ENCODE measurements at regions not wholly inside any gene's neighbourhood (a gene's known extent, or its start where the extent isn't known, plus 50 kb on each side); places are given as distances from the start of the nearest gene placed in this dataset.
"Not testable (repeated sequence)": the region's sequence is repeated elsewhere in the genome, so short reads cannot be mapped to it uniquely, and the experiment has no call there.

- no peak for DNase-seq
Observed at GRCh38 chr3:18119866-18120265, 305.3 kb downstream of the SATB1 start.

GRCh38 chr3:18114894-18115293, 310.2 kb downstream of the SATB1 start:
- DNase-seq: no peak

- no peak for DNase-seq
Observed at GRCh38 chr3:18113417-18113816, 311.7 kb downstream of the SATB1 start.

GRCh38 chr3:18112674-18113375, 312.3 kb downstream of the SATB1 start:
- no peak for DNase-seq

- peak; percentile 54 for DNase-seq
Observed at GRCh38 chr3:18111796-18112232, 313.3 kb downstream of the SATB1 start.

- DNase-seq: no peak
Observed at GRCh38 chr3:18103591-18103990, 321.5 kb downstream of the SATB1 start.

- DNase-seq: no peak
Observed at GRCh38 chr3:18100121-18100520, 325.0 kb downstream of the SATB1 start.

- DNase-seq: no peak
Observed at GRCh38 chr3:18099611-18100010, 325.5 kb downstream of the SATB1 start.

GRCh38 chr3:18098960-18099587, 326.1 kb downstream of the SATB1 start:
- no peak for DNase-seq

GRCh38 chr3:18097989-18098388, 327.1 kb downstream of the SATB1 start:
- peak; percentile 35 for DNase-seq

GRCh38 chr3:18097473-18097872, 327.7 kb downstream of the SATB1 start:
- no peak for DNase-seq

GRCh38 chr3:18092726-18093125, 332.4 kb downstream of the SATB1 start:
- no peak for DNase-seq

- no peak for DNase-seq
Observed at GRCh38 chr3:18090377-18090776, 334.8 kb downstream of the SATB1 start.

GRCh38 chr3:18087988-18088387, 337.2 kb downstream of the SATB1 start:
- peak; percentile 93 for DNase-seq

- no peak for DNase-seq
Observed at GRCh38 chr3:18086760-18087159, 338.4 kb downstream of the SATB1 start.

- peak; percentile 10 for DNase-seq
Observed at GRCh38 chr3:18086078-18086477, 339.1 kb downstream of the SATB1 start.

- DNase-seq: no peak
Observed at GRCh38 chr3:18085429-18085828, 339.7 kb downstream of the SATB1 start.

GRCh38 chr3:18083273-18083590, 340.8 kb upstream of the TBC1D5 start:
- DNase-seq: not testable (repeated sequence)

GRCh38 chr3:18082551-18083272, 340.3 kb upstream of the TBC1D5 start:
- no peak for DNase-seq

GRCh38 chr3:18080198-18080689, 337.8 kb upstream of the TBC1D5 start:
- no peak for DNase-seq

- peak; percentile 85 for DNase-seq
Observed at GRCh38 chr3:18079739-18080138, 337.3 kb upstream of the TBC1D5 start.

- no peak for DNase-seq
Observed at GRCh38 chr3:18079062-18079461, 336.6 kb upstream of the TBC1D5 start.

- peak; percentile 85 for DNase-seq
Observed at GRCh38 chr3:18077128-18077840, 334.9 kb upstream of the TBC1D5 start.

Data from GDM1 (cell line).